HepG2 (cell line): ENCODE measurements at regions not wholly inside any gene's neighbourhood (a gene's known extent, or its start where the extent isn't known, plus 50 kb on each side); places are given as distances from the start of the nearest gene placed in this dataset.

Source experiments
- ATAC-seq: fragments of 200-7000 bp; cut with Tn5 transposase; 3 replicates; pipeline ENCODE4 v1.9.1; 2020; ENCODE audit warnings: mild to moderate bottlenecking, moderate library complexity
- BruUV-seq: library from RNA; stranded (reverse); fragments of 400-500 nt; replicated peaks from 2 replicates; lab custom pipeline; 2021; lab: Mats Ljungman, UMichigan
- CTCF ChIA-PET: fragments of 300-600 bp; formaldehyde crosslinking; extraction: SDS; loops from one replicate; lab custom pipeline; 2021; ENCODE audit warnings: low total read pairs, inconsistent platforms, low intra/inter-chr PET ratio; lab: Yijun Ruan, JAX
- POLR2A ChIA-PET: fragments of 350-600 bp; sonication (Branson Sonifier 250); formaldehyde crosslinking; loops from one replicate; lab custom pipeline; 2020; ENCODE audit warnings: antibody characterized with exemption, inconsistent platforms; lab: Yijun Ruan, JAX
- DNase-seq: peaks from one replicate; pipeline ENCODE4 v3.0.0-alpha.2; 2015; ENCODE audit warnings: low spot score
- FAIRE-seq: peaks from 3 replicates; lab custom pipeline; 2011; peaks lifted over from hg19 to GRCh38; lab: Jason Lieb, UNC
- H2AFZ ChIP-seq: one replicate; pipeline ENCODE4 v1.6.1; 2011; ENCODE audit warnings: low read length, inconsistent platforms
- H3K27ac ChIP-seq: fragments of 300-600 bp; 3 replicates; pipeline ENCODE4 v1.8.0; 2011; ENCODE audit warnings: mixed run types, mild to moderate bottlenecking, mixed read lengths, low read length, inconsistent platforms; ENCODE audit not compliant: insufficient read depth; ENCODE audit errors: extremely low read length
- H3K27me3 ChIP-seq, 2 experiments: fragments of 200-600 bp in 1 of 2; 2 replicates in 1 of 2; 3 replicates in 1 of 2; pipeline versions ENCODE4 v1.6.0 to v1.8.0; 2011; ENCODE audit warnings: low read length in 2 of 2, mild to moderate bottlenecking in 2 of 2, moderate library complexity in 2 of 2, inconsistent platforms in 1 of 2; ENCODE audit not compliant: insufficient read depth in 2 of 2, control insufficient read depth in 1 of 2
- H3K36me3 ChIP-seq, 2 experiments: fragments of 200-600 bp in 1 of 2; replicated peaks in 1 of 2; 2 replicates in 1 of 2; 3 replicates in 1 of 2; pipeline versions ENCODE4 v1.5.1 to v1.8.0; 2011; ENCODE audit warnings: low read length in 2 of 2, inconsistent platforms in 1 of 2; ENCODE audit not compliant: insufficient read depth in 2 of 2, control insufficient read depth in 1 of 2
- H3K4me1 ChIP-seq: 2 replicates; pipeline ENCODE4 v1.5.1; 2012; ENCODE audit warnings: low read length, inconsistent platforms; ENCODE audit not compliant: insufficient read depth
- H3K4me2 ChIP-seq: 2 replicates; pipeline ENCODE4 v1.6.0; 2011; ENCODE audit warnings: low read depth, low read length, inconsistent platforms
- H3K4me3 ChIP-seq, 3 experiments: fragments of 200-600 bp in 1 of 3; sonication (generic), shearing (Covaris generic) in 1 of 3; replicated peaks in 1 of 3; 2 replicates each; pipeline ENCODE4 v1.5.1; 2011 to 2016; ENCODE audit warnings: low read length in 3 of 3, inconsistent platforms in 2 of 3, low read depth in 2 of 3, mild to moderate bottlenecking in 2 of 3, control low read depth in 1 of 3, mixed read lengths in 1 of 3; ENCODE audit not compliant: insufficient read depth in 1 of 3
- H3K79me2 ChIP-seq: one replicate; pipeline ENCODE4 v1.6.1; 2011; ENCODE audit warnings: low read length, inconsistent platforms; ENCODE audit not compliant: insufficient read depth
- H3K9ac ChIP-seq: 2 replicates; pipeline ENCODE4 v1.6.0; 2011; ENCODE audit warnings: mild to moderate bottlenecking, low read depth, low read length, inconsistent platforms; ENCODE audit not compliant: insufficient read depth
- H3K9me3 ChIP-seq: 2 replicates; pipeline ENCODE4 v1.5.1; 2012; ENCODE audit warnings: mild to moderate bottlenecking, low read length
- H4K20me1 ChIP-seq: 2 replicates; pipeline ENCODE4 v1.6.0; 2011; ENCODE audit warnings: inconsistent platforms, mild to moderate bottlenecking, low read length, moderate library complexity; ENCODE audit not compliant: insufficient read depth
- ARNT2 ChIP-seq: sonication (generic); formaldehyde crosslinking; IDR thresholded peaks from 2 replicates; pipeline ENCODE4 v1.8.0; 2022; ENCODE audit warnings: mild to moderate bottlenecking, low read depth, missing genetic modification reagents, moderate library complexity
- EEA1 ChIP-seq: sonication (generic); formaldehyde crosslinking; IDR thresholded peaks from 2 replicates; pipeline ENCODE4 v1.5.1; 2020; ENCODE audit warnings: mild to moderate bottlenecking, missing genetic modification reagents, borderline replicate concordance
- MAFG ChIP-seq: sonication (generic); formaldehyde crosslinking; IDR thresholded peaks from 2 replicates; pipeline ENCODE4 v1.5.1; 2020; ENCODE audit warnings: mild to moderate bottlenecking, missing genetic modification reagents
- SP5 ChIP-seq: IDR thresholded peaks from 2 replicates; pipeline ENCODE4 v1.6.1; 2016; ENCODE audit warnings: low read depth, borderline replicate concordance
- SRSF4 ChIP-seq: fragments of 200-400 bp; formaldehyde crosslinking; IDR thresholded peaks from one replicate; pipeline ENCODE4 v1.6.1; 2018; ENCODE audit warnings: mild to moderate bottlenecking, low read depth, low read length, moderate library complexity; ENCODE audit not compliant: poor library complexity, severe bottlenecking
- ZNF577 ChIP-seq: sonication (generic); formaldehyde crosslinking; IDR thresholded peaks from 2 replicates; pipeline ENCODE4 v1.4.0; 2020; ENCODE audit warnings: mild to moderate bottlenecking, low read depth, missing genetic modification reagents, borderline replicate concordance
- ZNF879 ChIP-seq: sonication (generic); formaldehyde crosslinking; IDR thresholded peaks from 2 replicates; pipeline ENCODE4 v1.8.1; 2023; ENCODE audit warnings: missing genetic modification reagents
- WGBS: methylation state at CpG from one replicate; pipeline ENCODE4 v1.1.6; 2017; ENCODE audit warnings: low lambda C conversion rate; 5-methylcytosine and 5-hydroxymethylcytosine counted together
- in situ Hi-C: cut with HindIII; loops from 2 replicates; pipeline ENCODE4 v1.10.0; 2017; ENCODE audit warnings: low pct_unique_long_range_greater_than_20kb; ENCODE audit not compliant: extremely low pct_ligation_motif_present
- intact Hi-C: fragments of 100-400 bp; cut with micrococcal nuclease; formaldehyde crosslinking; loops from one replicate; pipeline ENCODE4 v1.10.0; 2022; ENCODE audit not compliant: unreplicated experiment
- TF ChIP-seq, protein P1 (sequence below): sonication (generic); formaldehyde crosslinking; IDR thresholded peaks from 2 replicates; pipeline ENCODE4 v1.5.0; 2020; ENCODE audit warnings: mild to moderate bottlenecking, missing genetic modification reagents
- TF ChIP-seq, protein P2 (sequence below): sonication (generic); formaldehyde crosslinking; IDR thresholded peaks from 2 replicates; pipeline ENCODE4 v1.5.0; 2020; ENCODE audit warnings: missing genetic modification reagents
- TF ChIP-seq, protein P3 (sequence below): sonication (generic); formaldehyde crosslinking; IDR thresholded peaks from 2 replicates; pipeline ENCODE4 v1.4.0; 2020; ENCODE audit warnings: missing genetic modification reagents

DNA sequence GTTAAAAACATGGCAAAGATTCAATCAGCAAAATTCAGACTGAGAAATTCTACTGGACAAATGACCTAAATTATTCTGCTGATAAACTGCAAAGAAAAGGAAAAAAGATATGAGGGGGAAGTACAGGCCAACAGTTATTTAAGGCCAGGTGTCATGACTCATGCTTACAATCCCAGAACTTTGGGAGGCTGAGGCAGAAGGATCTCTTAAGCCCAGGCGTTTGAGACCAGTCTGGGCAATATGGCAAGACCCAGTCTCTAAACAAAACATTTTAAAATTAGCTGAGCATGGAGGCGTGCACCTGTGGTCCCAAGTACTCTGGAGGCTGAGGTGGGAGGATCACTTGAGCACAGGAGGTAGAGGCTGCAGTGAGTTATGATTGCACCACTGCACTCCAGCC lies 91.8 kb upstream of the USP15 start:
- Histone ChIP-seq H3K9ac (no peak overlapping the region), H3K4me1 (no peaks in the 10 kb centered on the region), H4K20me1 (no peaks in the 10 kb centered on the region), H3K27ac (no peak overlapping the region), H3K36me3 (no peaks in the 10 kb centered on the region), H3K27me3 (no peaks in the 10 kb centered on the region), H3K4me2 (no peak overlapping the region), H3K79me2 (no peaks in the 10 kb centered on the region), H2AFZ (no peak overlapping the region), H3K9me3 (no peaks in the 10 kb centered on the region), H3K4me3 (no peak overlapping the region)
- no peak for ATAC-seq
- TF ChIP-seq, protein P1, sequence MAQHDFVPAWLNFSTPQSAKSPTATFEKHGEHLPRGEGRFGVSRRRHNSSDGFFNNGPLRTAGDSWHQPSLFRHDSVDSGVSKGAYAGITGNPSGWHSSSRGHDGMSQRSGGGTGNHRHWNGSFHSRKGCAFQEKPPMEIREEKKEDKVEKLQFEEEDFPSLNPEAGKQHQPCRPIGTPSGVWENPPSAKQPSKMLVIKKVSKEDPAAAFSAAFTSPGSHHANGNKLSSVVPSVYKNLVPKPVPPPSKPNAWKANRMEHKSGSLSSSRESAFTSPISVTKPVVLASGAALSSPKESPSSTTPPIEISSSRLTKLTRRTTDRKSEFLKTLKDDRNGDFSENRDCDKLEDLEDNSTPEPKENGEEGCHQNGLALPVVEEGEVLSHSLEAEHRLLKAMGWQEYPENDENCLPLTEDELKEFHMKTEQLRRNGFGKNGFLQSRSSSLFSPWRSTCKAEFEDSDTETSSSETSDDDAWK (CRISPR knock-in tag): no peak
- no peak for TF ChIP-seq MAFG (CRISPR knock-in tag)
- TF ChIP-seq EEA1 (CRISPR knock-in tag): no peak
- TF ChIP-seq, protein P2, sequence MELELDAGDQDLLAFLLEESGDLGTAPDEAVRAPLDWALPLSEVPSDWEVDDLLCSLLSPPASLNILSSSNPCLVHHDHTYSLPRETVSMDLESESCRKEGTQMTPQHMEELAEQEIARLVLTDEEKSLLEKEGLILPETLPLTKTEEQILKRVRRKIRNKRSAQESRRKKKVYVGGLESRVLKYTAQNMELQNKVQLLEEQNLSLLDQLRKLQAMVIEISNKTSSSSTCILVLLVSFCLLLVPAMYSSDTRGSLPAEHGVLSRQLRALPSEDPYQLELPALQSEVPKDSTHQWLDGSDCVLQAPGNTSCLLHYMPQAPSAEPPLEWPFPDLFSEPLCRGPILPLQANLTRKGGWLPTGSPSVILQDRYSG: no peak
- TF ChIP-seq SRSF4: no peak
- TF ChIP-seq ARNT2 (CRISPR knock-in tag): no peak
- no peak for TF ChIP-seq ZNF879 (CRISPR knock-in tag)
- TF ChIP-seq ZNF577 (CRISPR knock-in tag): no peak
- TF ChIP-seq SP5 (CRISPR knock-in tag): no peak
- TF ChIP-seq, protein P3, sequence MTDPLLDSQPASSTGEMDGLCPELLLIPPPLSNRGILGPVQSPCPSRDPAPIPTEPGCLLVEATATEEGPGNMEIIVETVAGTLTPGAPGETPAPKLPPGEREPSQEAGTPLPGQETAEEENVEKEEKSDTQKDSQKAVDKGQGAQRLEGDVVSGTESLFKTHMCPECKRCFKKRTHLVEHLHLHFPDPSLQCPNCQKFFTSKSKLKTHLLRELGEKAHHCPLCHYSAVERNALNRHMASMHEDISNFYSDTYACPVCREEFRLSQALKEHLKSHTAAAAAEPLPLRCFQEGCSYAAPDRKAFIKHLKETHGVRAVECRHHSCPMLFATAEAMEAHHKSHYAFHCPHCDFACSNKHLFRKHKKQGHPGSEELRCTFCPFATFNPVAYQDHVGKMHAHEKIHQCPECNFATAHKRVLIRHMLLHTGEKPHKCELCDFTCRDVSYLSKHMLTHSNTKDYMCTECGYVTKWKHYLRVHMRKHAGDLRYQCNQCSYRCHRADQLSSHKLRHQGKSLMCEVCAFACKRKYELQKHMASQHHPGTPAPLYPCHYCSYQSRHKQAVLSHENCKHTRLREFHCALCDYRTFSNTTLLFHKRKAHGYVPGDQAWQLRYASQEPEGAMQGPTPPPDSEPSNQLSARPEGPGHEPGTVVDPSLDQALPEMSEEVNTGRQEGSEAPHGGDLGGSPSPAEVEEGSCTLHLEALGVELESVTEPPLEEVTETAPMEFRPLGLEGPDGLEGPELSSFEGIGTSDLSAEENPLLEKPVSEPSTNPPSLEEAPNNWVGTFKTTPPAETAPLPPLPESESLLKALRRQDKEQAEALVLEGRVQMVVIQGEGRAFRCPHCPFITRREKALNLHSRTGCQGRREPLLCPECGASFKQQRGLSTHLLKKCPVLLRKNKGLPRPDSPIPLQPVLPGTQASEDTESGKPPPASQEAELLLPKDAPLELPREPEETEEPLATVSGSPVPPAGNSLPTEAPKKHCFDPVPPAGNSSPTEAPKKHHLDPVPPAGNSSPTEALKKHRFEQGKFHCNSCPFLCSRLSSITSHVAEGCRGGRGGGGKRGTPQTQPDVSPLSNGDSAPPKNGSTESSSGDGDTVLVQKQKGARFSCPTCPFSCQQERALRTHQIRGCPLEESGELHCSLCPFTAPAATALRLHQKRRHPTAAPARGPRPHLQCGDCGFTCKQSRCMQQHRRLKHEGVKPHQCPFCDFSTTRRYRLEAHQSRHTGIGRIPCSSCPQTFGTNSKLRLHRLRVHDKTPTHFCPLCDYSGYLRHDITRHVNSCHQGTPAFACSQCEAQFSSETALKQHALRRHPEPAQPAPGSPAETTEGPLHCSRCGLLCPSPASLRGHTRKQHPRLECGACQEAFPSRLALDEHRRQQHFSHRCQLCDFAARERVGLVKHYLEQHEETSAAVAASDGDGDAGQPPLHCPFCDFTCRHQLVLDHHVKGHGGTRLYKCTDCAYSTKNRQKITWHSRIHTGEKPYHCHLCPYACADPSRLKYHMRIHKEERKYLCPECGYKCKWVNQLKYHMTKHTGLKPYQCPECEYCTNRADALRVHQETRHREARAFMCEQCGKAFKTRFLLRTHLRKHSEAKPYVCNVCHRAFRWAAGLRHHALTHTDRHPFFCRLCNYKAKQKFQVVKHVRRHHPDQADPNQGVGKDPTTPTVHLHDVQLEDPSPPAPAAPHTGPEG (CRISPR knock-in tag): no peak
- intact Hi-C loops (no loop called here), in situ Hi-C loops (no loop called here)
- BruUV-seq: no TSS peak
- ChIA-PET POLR2A (no interaction called here), CTCF (no interaction called here)
- no peak for FAIRE-seq
- 4% methylated on average over 2 of the region's 2 CpGs for WGBS
- no peak for DNase-seq
